ENCODE measurements at regions not wholly inside any gene's neighbourhood (a gene's known extent, or its start where the extent isn't known, plus 50 kb on each side); places are given as distances from the start of the nearest gene placed in this dataset.

- TF ChIP-seq CTCF (conservative IDR thresholded peaks at IDR 0.05 in 1 of 2, IDR thresholded peaks at IDR 0.05 in 1 of 2; ENCODE audit: low read depth in 1 of 2, low read length in 2 of 2), result no peak
- TF ChIP-seq EZH2 (IDR thresholded peaks at IDR 0.05; ENCODE audit: low read length, missing control alignments), result no peak
Measured at GRCh38 chr15:77846986-77847385, 214.3 kb upstream of the LINGO1 start.
